CD4-positive, alpha-beta T cell treated with Interleukin-6 for 4 hours (primary cell): ENCODE measurements at regions not wholly inside any gene's neighbourhood (a gene's known extent, or its start where the extent isn't known, plus 50 kb on each side); places are given as distances from the start of the nearest gene placed in this dataset.

Experiments used
- DNase-seq: peaks from one replicate; pipeline ENCODE4 v3.0.0-alpha.2; 2020; ENCODE audit warnings: mixed read lengths

DNA sequence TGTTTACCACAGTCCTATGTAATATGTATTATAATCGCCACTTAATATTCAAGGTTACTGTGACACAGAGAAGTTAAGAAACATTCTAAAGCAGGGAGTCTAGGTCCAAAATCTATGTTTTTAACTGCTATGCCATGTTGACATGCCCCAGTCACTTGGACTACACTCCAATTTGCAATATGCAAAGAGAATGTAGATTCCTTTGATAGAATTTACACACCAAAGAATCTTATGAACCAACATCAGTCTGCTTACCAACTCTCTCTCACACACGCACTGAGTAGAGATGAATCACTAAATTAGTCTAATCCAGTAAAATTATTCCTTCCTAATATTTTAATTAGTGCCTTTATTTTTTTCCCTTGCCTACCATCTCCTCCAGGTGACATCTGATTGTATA lies 266.2 kb downstream of the OLFM3 start:
- no peak for DNase-seq

- no peak for DNase-seq
Observed at GRCh38 chr1:101732261-101732660, 264.5 kb downstream of the OLFM3 start.

GRCh38 chr1:101733340-101733739 lies 263.4 kb downstream of the OLFM3 start:
- no peak for DNase-seq

GRCh38 chr1:101738475-101738874 lies 258.3 kb downstream of the OLFM3 start:
- DNase-seq = no peak

DNA sequence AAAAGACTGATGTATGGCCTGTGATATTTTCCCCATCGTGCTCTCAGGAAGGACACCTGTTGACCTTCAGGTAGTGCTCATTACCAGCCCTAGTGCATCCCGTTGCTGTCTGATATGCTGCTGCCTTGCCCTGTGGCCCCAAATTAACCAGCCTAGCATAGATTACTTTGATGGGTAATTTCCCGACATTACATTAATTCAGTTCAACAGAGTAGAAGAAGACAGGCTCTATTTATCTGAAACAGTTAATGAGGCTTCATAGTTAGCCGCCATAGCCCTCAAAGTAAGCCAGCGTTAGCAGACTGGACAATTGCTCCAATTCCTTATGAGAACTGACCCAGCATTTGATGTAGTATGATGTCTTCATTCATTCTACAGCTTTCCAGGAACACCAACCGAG lies 257.6 kb downstream of the OLFM3 start:
- no peak for DNase-seq

DNA sequence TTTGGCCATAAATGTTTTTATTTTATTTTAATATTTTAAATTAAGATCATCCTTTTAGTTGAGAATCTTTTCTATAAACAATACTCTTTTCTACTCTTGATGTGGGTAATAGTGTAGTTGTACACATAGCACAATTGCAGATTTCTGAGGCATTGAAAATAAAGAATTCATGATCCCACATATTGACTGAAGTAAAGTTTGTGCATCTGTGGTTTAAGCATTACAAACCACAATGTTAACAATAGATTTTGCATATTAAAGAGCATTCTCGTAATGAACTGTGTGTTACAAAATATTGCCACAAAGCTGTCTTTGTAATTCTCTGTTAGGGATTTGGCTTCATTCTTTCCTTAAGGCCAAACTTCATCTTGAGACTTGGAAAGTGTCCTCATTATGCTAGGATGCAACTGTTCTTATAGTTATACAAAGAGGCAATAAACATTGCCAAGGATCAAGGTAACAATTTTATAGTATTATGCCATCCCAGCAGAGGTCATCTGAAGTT lies 256.8 kb downstream of the OLFM3 start:
- no peak for DNase-seq

DNA sequence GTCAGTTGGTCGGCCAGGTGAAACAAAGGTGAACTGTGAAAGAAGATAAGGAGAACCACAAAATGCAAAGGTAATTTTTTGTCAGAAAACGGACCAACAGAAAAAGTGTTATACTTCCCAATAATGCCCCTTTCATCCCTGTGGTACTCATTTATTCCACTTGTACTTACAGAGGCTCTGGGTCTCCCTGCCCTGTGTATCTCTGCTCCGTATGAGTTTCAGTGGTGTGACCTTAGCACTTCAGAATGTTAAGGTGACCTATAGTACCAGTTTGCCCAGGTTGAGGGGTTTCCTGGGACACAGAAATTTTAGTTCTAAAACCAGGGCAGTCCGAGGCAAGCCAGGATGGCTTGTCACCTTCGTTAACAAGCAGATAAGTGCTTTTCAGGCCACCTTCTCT lies 254.8 kb downstream of the OLFM3 start:
- no peak for DNase-seq

DNA sequence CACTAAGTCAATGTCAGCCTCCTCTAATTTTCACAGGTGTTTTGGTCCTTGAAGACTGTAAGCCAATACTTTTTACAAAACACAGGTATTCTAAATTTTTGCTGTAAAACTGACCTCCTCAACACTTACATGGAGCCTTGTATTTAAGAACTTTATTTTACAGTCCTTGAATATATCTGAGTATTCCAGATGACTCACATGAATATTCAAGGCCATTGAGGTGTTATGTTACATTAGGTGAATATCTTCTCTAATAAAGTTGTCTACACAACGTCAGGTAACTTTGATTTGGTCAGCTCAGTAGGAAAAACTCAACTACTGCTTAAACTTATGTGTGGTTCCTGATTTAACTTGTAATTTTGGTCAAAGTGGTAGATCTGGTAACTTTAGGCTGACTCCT lies 254.2 kb downstream of the OLFM3 start:
- DNase-seq = no peak

DNA sequence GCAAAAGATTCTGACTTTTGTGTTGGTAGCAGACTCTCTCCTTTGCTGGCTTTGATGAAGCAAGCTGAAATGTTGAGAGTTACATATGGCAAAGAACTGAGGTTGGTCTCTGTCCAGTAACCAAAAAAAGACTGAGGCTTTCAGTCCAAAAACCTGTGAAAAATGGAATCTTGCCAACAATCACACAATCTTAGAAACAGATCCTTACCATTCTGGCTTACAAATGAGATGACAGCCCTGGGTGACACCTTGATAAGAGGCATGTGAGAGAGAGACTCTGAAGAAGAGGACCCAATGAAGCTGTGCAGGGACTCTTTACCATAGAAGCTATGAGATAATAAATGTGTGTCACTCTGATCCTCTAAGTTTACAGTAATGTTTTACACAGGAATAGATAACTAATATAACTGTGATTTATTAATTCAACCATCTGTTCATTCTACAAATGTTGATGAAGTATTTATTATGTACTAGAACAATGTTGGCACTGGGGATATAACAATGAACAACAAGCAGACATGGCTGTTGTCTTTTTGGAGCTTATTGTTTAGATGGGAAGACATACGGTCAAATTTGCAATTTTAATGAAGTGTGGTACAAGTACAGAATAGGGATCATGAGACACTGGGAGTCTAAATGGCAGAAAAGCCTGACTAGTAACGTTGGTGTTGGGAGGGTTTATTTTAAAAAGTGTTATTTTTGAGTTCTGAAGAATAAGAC lies 251.0 kb downstream of the OLFM3 start:
- no peak for DNase-seq

- DNase-seq = no peak
Observed at GRCh38 chr1:101748077-101748476, 248.6 kb downstream of the OLFM3 start.
